H1 (cell line): ENCODE measurements at regions not wholly inside any gene's neighbourhood (a gene's known extent, or its start where the extent isn't known, plus 50 kb on each side); places are given as distances from the start of the nearest gene placed in this dataset.

Source experiments
- CTCF ChIA-PET: fragments of 300-600 bp; sonication (Branson Sonifier 250); formaldehyde crosslinking; loops from one replicate; lab custom pipeline; 2021; ENCODE audit not compliant: partially characterized antibody; lab: Charles Lee
- POLR2A ChIA-PET: fragments of 300-600 bp; sonication (Branson Sonifier 250); formaldehyde crosslinking; loops from one replicate; lab custom pipeline; 2021; ENCODE audit warnings: inconsistent platforms; ENCODE audit not compliant: partially characterized antibody; lab: Charles Lee
- DNase-seq, 2 experiments: peaks; one replicate each; pipeline versions ENCODE4 v3.0.0 to v3.0.0-alpha.2; 2010 to 2022; ENCODE audit warnings: low spot score in 2 of 2, low read depth in 1 of 2, mixed read lengths in 1 of 2
- FAIRE-seq: peaks from 2 replicates; lab custom pipeline; 2011; peaks lifted over from hg19 to GRCh38; lab: Jason Lieb, UNC
- H2AFZ ChIP-seq: 2 replicates; pipeline ENCODE4 v1.8.1; 2012; ENCODE audit warnings: low read length, inconsistent platforms
- H2AK5ac ChIP-seq: 2 replicates; pipeline ENCODE4 v1.6.1; 2013; ENCODE audit warnings: low read depth, low read length
- H2BK120ac ChIP-seq: replicated peaks from 2 replicates; pipeline ENCODE3; 2013; ENCODE audit warnings: low read depth, low read length, inconsistent platforms
- H2BK12ac ChIP-seq: 2 replicates; pipeline ENCODE4 v1.6.1; 2013; ENCODE audit warnings: low read depth, low read length
- H2BK15ac ChIP-seq: 2 replicates; pipeline ENCODE4 v1.6.1; 2013; ENCODE audit warnings: low read length
- H2BK20ac ChIP-seq: 2 replicates; pipeline ENCODE4 v1.6.1; 2013; ENCODE audit warnings: low read length
- H2BK5ac ChIP-seq: 2 replicates; pipeline ENCODE4 v1.6.1; 2013; ENCODE audit warnings: low read depth, low read length
- H3K14ac ChIP-seq: 2 replicates; pipeline ENCODE4 v1.6.1; 2013; ENCODE audit warnings: inconsistent platforms; ENCODE audit not compliant: insufficient read length
- H3K18ac ChIP-seq: 2 replicates; pipeline ENCODE4 v1.6.1; 2013; ENCODE audit warnings: low read length; ENCODE audit errors: extremely low read depth
- H3K23ac ChIP-seq: 2 replicates; pipeline ENCODE4 v1.6.1; 2013; ENCODE audit warnings: inconsistent platforms; ENCODE audit not compliant: insufficient read length
- H3K23me2 ChIP-seq: 2 replicates; pipeline ENCODE4 v1.6.1; 2013; ENCODE audit warnings: low read depth, low read length
- H3K27ac ChIP-seq: 2 replicates; pipeline ENCODE4 v1.6.1; 2011; ENCODE audit warnings: low read depth, low read length, inconsistent platforms
- H3K27me3 ChIP-seq, 4 experiments: replicated peaks in 1 of 4; 1 replicate in 1 of 4; 2 replicates in 3 of 4; pipeline versions ENCODE4 v1.6.1 to v1.8.1; 2011 to 2013; ENCODE audit warnings: low read length in 3 of 4, mild to moderate bottlenecking in 3 of 4, inconsistent platforms in 2 of 4, mixed read lengths in 2 of 4, moderate library complexity in 1 of 4; ENCODE audit not compliant: control insufficient read depth in 3 of 4, insufficient read depth in 3 of 4; ENCODE audit errors: extremely low read depth in 1 of 4
- H3K36me3 ChIP-seq, 4 experiments: 2 replicates each; pipeline versions ENCODE4 v1.6.1 to v1.8.1; 2011 to 2013; ENCODE audit warnings: mild to moderate bottlenecking in 4 of 4, low read length in 3 of 4, moderate library complexity in 2 of 4, control low read depth in 1 of 4, inconsistent platforms in 1 of 4; ENCODE audit not compliant: insufficient read depth in 4 of 4, control insufficient read depth in 2 of 4
- H3K4ac ChIP-seq: replicated peaks from 2 replicates; pipeline ENCODE3; 2013; ENCODE audit warnings: low read length, low read depth, mixed read lengths, inconsistent platforms; ENCODE audit not compliant: insufficient read length
- H3K4me1 ChIP-seq, 4 experiments: replicated peaks in 1 of 4; 1 replicate in 1 of 4; 2 replicates in 3 of 4; pipeline versions ENCODE4 v1.6.1 to v1.8.1; 2011 to 2013; ENCODE audit warnings: low read length in 3 of 4, inconsistent platforms in 2 of 4, mixed read lengths in 1 of 4; ENCODE audit not compliant: insufficient read depth in 4 of 4, control insufficient read depth in 3 of 4
- H3K4me2 ChIP-seq, 2 experiments: 2 replicates each; pipeline versions ENCODE4 v1.6.1 to v1.8.1; 2011 to 2013; ENCODE audit warnings: low read depth in 2 of 2, low read length in 2 of 2, control low read depth in 1 of 2, inconsistent platforms in 1 of 2, mild to moderate bottlenecking in 1 of 2; ENCODE audit not compliant: insufficient read depth in 1 of 2
- H3K4me3 ChIP-seq, 4 experiments: fragments of 200-600, 300-600 bp in 1 of 4; sonication (generic), shearing (Covaris generic), sonication (Bioruptor Twin) in 1 of 4; 2 replicates each; pipeline versions ENCODE4 v1.5.1 to v1.8.1; 2011 to 2016; ENCODE audit warnings: low read length in 4 of 4, low read depth in 3 of 4, control low read depth in 2 of 4, inconsistent platforms in 2 of 4, mild to moderate bottlenecking in 2 of 4, mixed read lengths in 1 of 4, moderate library complexity in 1 of 4; ENCODE audit not compliant: insufficient read depth in 2 of 4; ENCODE audit errors: extremely low read depth in 1 of 4
- H3K56ac ChIP-seq: replicated peaks from 2 replicates; pipeline ENCODE3; 2013; ENCODE audit warnings: low read depth, mild to moderate bottlenecking, mixed read lengths, low read length, inconsistent platforms; ENCODE audit not compliant: insufficient read length
- H3K79me1 ChIP-seq: 2 replicates; pipeline ENCODE4 v1.6.1; 2013; ENCODE audit warnings: low read depth, low read length, control low read depth
- H3K79me2 ChIP-seq, 2 experiments: 2 replicates each; pipeline versions ENCODE4 v1.6.1 to v1.8.1; 2012 to 2013; ENCODE audit warnings: low read length in 2 of 2, mild to moderate bottlenecking in 2 of 2, inconsistent platforms in 1 of 2; ENCODE audit not compliant: insufficient read depth in 2 of 2, control insufficient read depth in 1 of 2
- H3K9ac ChIP-seq, 4 experiments: replicated peaks in 1 of 4; 1 replicate in 1 of 4; 2 replicates in 3 of 4; pipeline versions ENCODE4 v1.6.1 to v1.8.1; 2011 to 2013; ENCODE audit warnings: low read depth in 3 of 4, low read length in 3 of 4, control low read depth in 2 of 4, mild to moderate bottlenecking in 2 of 4, moderate library complexity in 2 of 4, inconsistent platforms in 1 of 4; ENCODE audit errors: extremely low read depth in 1 of 4
- H3K9me3 ChIP-seq, 2 experiments: 2 replicates each; pipeline versions ENCODE4 v1.6.1 to v1.8.1; 2012 to 2013; ENCODE audit warnings: mild to moderate bottlenecking in 2 of 2, moderate library complexity in 2 of 2, control low read depth in 1 of 2, inconsistent platforms in 1 of 2, low read depth in 1 of 2, low read length in 1 of 2, mixed read lengths in 1 of 2; ENCODE audit not compliant: insufficient read depth in 2 of 2
- H4K20me1 ChIP-seq, 2 experiments: replicated peaks in 1 of 2; 2 replicates each; pipeline versions ENCODE3 to v1.8.1; 2011 to 2013; ENCODE audit warnings: inconsistent platforms in 2 of 2, low read length in 2 of 2, mild to moderate bottlenecking in 1 of 2; ENCODE audit not compliant: insufficient read depth in 2 of 2, control insufficient read depth in 1 of 2
- H4K5ac ChIP-seq: 2 replicates; pipeline ENCODE4 v1.6.1; 2013; ENCODE audit warnings: low read length, low read depth, mixed read lengths, inconsistent platforms; ENCODE audit not compliant: insufficient read length
- H4K8ac ChIP-seq: 2 replicates; pipeline ENCODE4 v1.8.0; 2013; ENCODE audit warnings: mild to moderate bottlenecking, moderate library complexity, low read length, inconsistent platforms; ENCODE audit not compliant: insufficient read depth; ENCODE audit errors: extremely low read depth
- H4K91ac ChIP-seq: replicated peaks from 2 replicates; pipeline ENCODE3; 2013; ENCODE audit warnings: low read length, mixed read lengths, inconsistent platforms; ENCODE audit not compliant: insufficient read length
- BACH1 ChIP-seq: IDR thresholded peaks from 2 replicates; pipeline ENCODE4 v1.6.1; 2012; ENCODE audit warnings: low read length, improper control_type of control experiment
- WGBS, 2 experiments: shearing (Covaris generic) in 1 of 2; methylation state at CpG; one replicate each; pipeline versions ENCODE4 v1.1.6 to v1.1.7; 2013 to 2015; ENCODE audit warnings: low lambda C conversion rate in 2 of 2, mixed read lengths in 2 of 2, inconsistent platforms in 1 of 2, low coverage in 1 of 2, missing lambda C conversion rate in 1 of 2; ENCODE audit not compliant: insufficient replicate concordance in 2 of 2, insufficient coverage in 1 of 2, insufficient read length in 1 of 2; ENCODE audit errors: extremely low coverage in 1 of 2, missing lambda C conversion rate in 1 of 2; 5-methylcytosine and 5-hydroxymethylcytosine counted together

GRCh38 chr4:67080046-67080557, 465.2 kb downstream of the CENPC start:
- DNase-seq (no peak), FAIRE-seq (no peak)
- H2BK12ac ChIP-seq = no peak overlapping the region
- POLR2A ChIA-PET = no interaction called here
- no peaks in the 10 kb centered on the region; the same call in 1 of the 2 replicates for H3K23me2 ChIP-seq
- no peak overlapping the region for H4K91ac ChIP-seq
- H3K4me3 ChIP-seq = no peak overlapping the region
- no peaks in the 10 kb centered on the region for H3K27me3 ChIP-seq
- H3K56ac ChIP-seq = no peak overlapping the region
- H2AFZ ChIP-seq = 0 out of 2 replicates have a peak overlapping the region, but pooled peaks have one; percentile 63
- H3K79me2 ChIP-seq = no peaks in the 10 kb centered on the region
- no peak overlapping the region for H2BK120ac ChIP-seq
- no peak for TF ChIP-seq BACH1
- TF ChIP-seq, all 59 proteins: peak for 0
- H3K23ac ChIP-seq = no peak overlapping the region
- H2AK5ac ChIP-seq = no peak overlapping the region
- H3K4me2 ChIP-seq = no peak overlapping the region
- H3K4ac ChIP-seq = no peak overlapping the region
- no peak overlapping the region for H2BK20ac ChIP-seq
- peaks cover 0 to 7% (median 2%) of the 10 kb centered on the region in 4 experiments; a peak in 4 of 7 replicates for H3K4me1 ChIP-seq
- H3K9ac ChIP-seq = no peak overlapping the region
- no peak overlapping the region for H2BK15ac ChIP-seq
- no peaks in the 10 kb centered on the region for H3K36me3 ChIP-seq
- H4K8ac ChIP-seq = no peak overlapping the region
- H3K14ac ChIP-seq = no peak overlapping the region
- H3K18ac ChIP-seq = no peak overlapping the region
- no peak overlapping the region for H3K27ac ChIP-seq
- H4K20me1 ChIP-seq = no peaks in the 10 kb centered on the region
- CTCF ChIA-PET = no interaction called here
- H4K5ac ChIP-seq = no peak overlapping the region
- 89% methylated on average over 2 of the region's 2 CpGs; no CpG with 5 or more reads in 1 of the 2 experiments for WGBS, 2 experiments
- H2BK5ac ChIP-seq = no peak overlapping the region
- H3K79me1 ChIP-seq = no peaks in the 10 kb centered on the region
- no peaks in the 10 kb centered on the region for H3K9me3 ChIP-seq
